ENCODE measurements at regions not wholly inside any gene's neighbourhood (a gene's known extent, or its start where the extent isn't known, plus 50 kb on each side); places are given as distances from the start of the nearest gene placed in this dataset.

- H3K27ac ChIP-seq (ENCODE audit: control insufficient read depth, insufficient read depth), result no peak overlapping the region
- no peak overlapping the region for H3K4me3 ChIP-seq
- H3K4me2 ChIP-seq (ENCODE audit: control insufficient read depth, insufficient read depth), result no peak overlapping the region
- H3K79me2 ChIP-seq (ENCODE audit: control insufficient read depth, insufficient read depth, low read length), result no peaks in the 10 kb centered on the region
- in situ Hi-C loops (cut with MboI) (no loop called here), intact Hi-C loops (cut with micrococcal nuclease; ENCODE audit: unreplicated experiment) (no loop called here)
- FAIRE-seq, result no peak
- H2AFZ ChIP-seq (ENCODE audit: control insufficient read depth, low read depth, low read length), result no peak overlapping the region
- no peak overlapping the region for H3K9ac ChIP-seq (ENCODE audit: control insufficient read depth, insufficient read depth, low read length)
- ChIA-PET CTCF (no interaction called here), POLR2A (interaction anchor here (0.7 kb wide), 1 partner anchor 1509 kb away, joined by 3 read pairs; no protein-coding TSS in a partner anchor), RAD21 (ENCODE audit: unreplicated experiment) (no interaction called here), SMC1A (ENCODE audit: uncharacterized antibody, unreplicated experiment) (interaction anchor here (0.6 kb wide), 1 partner anchor 581 kb away, joined by 3 read pairs; no protein-coding TSS in a partner anchor)
- BruUV-seq (replicated peaks), result no TSS peak
- H3K27me3 ChIP-seq (replicated peaks in 1 of 2; ENCODE audit: control insufficient read depth in 2 of 2, insufficient read depth in 2 of 2, low read length in 1 of 2), result no peaks in the 10 kb centered on the region
- no peak for TF ChIP-seq SMC3 (IDR thresholded peaks at IDR 0.05; ENCODE audit: borderline replicate concordance, low read length)
- no peak for TF ChIP-seq BRCA1 (IDR thresholded peaks at IDR 0.05; ENCODE audit: low read depth, low read length)
- TF ChIP-seq SKIL (IDR thresholded peaks at IDR 0.05; ENCODE audit: low read depth, poor library complexity, severe bottlenecking), result no peak
- TF ChIP-seq SIX5 (IDR thresholded peaks at IDR 0.05; ENCODE audit: low read depth, low read length, severe bottlenecking), result no peak
- TF ChIP-seq RELB (IDR thresholded peaks at IDR 0.05; ENCODE audit: low read depth), result no peak
- no peaks in the 10 kb centered on the region for H4K20me1 ChIP-seq (ENCODE audit: control insufficient read depth, insufficient read depth)
- WGBS (ENCODE audit: insufficient coverage, insufficient replicate concordance, low lambda C conversion rate, missing lambda C conversion rate), result 78% methylated on average over 2 of the region's 2 CpGs
- ATAC-seq, result no peak
- H3K36me3 ChIP-seq (ENCODE audit: control insufficient read depth in 2 of 2, insufficient read depth in 2 of 2, low read length in 1 of 2), result no peaks in the 10 kb centered on the region
- no peak for DNase-seq (ENCODE audit: low read depth, low spot score)
- H3K4me1 ChIP-seq (ENCODE audit: control insufficient read depth, insufficient read depth, low read length), result no peaks in the 10 kb centered on the region
- H3K9me3 ChIP-seq (replicated peaks; ENCODE audit: control insufficient read depth, insufficient read depth, low read length), result no peaks in the 10 kb centered on the region
Measured at GRCh38 chr3:115536171-115536570, 87.1 kb upstream of the GAP43 start.
